HCT116 (cell line): ENCODE measurements at regions not wholly inside any gene's neighbourhood (a gene's known extent, or its start where the extent isn't known, plus 50 kb on each side); places are given as distances from the start of the nearest gene placed in this dataset.

Experiments
- ATAC-seq: fragments of 200-7000 bp; cut with Tn5 transposase; 2 replicates; pipeline ENCODE4 v1.9.1; 2020; ENCODE audit warnings: mild to moderate bottlenecking, moderate library complexity
- BruUV-seq: library from RNA; stranded (reverse); fragments of 400-500 nt; replicated peaks from 2 replicates; lab custom pipeline; 2021; lab: Mats Ljungman, UMichigan
- CTCF ChIA-PET: fragments of 300-600 bp; sonication (Branson Sonifier 250); formaldehyde crosslinking; loops from one replicate; lab custom pipeline; 2021; ENCODE audit warnings: antibody characterized with exemption; lab: Charles Lee
- POLR2A ChIA-PET: fragments of 300-600, 350-600 bp; sonication (Branson Sonifier 250); formaldehyde crosslinking; loops from one replicate; lab custom pipeline; 2021; ENCODE audit warnings: antibody characterized with exemption; lab: Charles Lee
- RAD21 ChIA-PET, 2 experiments: fragments of 300-600 bp; sonication (Branson Sonifier 250); formaldehyde crosslinking; loops; one replicate each; lab custom pipeline; 2023; ENCODE audit warnings: low total read pairs in 2 of 2; ENCODE audit not compliant: uncharacterized antibody in 2 of 2, unreplicated experiment in 2 of 2, low non-redundant PET in 1 of 2; lab: Charles Lee
- DNase-seq: peaks from one replicate; pipeline ENCODE4 v3.0.0-alpha.2; 2010; ENCODE audit warnings: low read depth, low spot score
- H2AFZ ChIP-seq: fragments of 200-600 bp; shearing (Covaris generic), sonication (generic); 2 replicates; pipeline ENCODE4 v1.6.1; 2017; ENCODE audit warnings: low read depth, mixed run types, mixed read lengths, antibody characterized with exemption, low read length; ENCODE audit not compliant: poor library complexity, severe bottlenecking
- H3K27ac ChIP-seq: 2 replicates; pipeline ENCODE4 v1.5.1; 2012; ENCODE audit warnings: low read depth, low read length
- H3K27me3 ChIP-seq: fragments of 200-600 bp; sonication (generic); 2 replicates; pipeline ENCODE4 v1.6.1; 2016; ENCODE audit warnings: mixed run types, low read length, mixed read lengths; ENCODE audit not compliant: insufficient read depth
- H3K36me3 ChIP-seq, 2 experiments: fragments of 200-500 bp in 1 of 2; fragments of 200-600 bp in 1 of 2; sonication (Bioruptor generic) in 1 of 2; sonication (generic) in 1 of 2; 2 replicates each; pipeline versions ENCODE4 v1.5.1 to v1.6.1; 2014 to 2016; ENCODE audit warnings: low read length in 2 of 2, inconsistent platforms in 1 of 2, mixed read lengths in 1 of 2, mixed run types in 1 of 2; ENCODE audit not compliant: insufficient read depth in 2 of 2, control insufficient read depth in 1 of 2
- H3K4me1 ChIP-seq, 2 experiments: fragments of 200-600 bp in 1 of 2; sonication (generic) in 1 of 2; 2 replicates each; pipeline versions ENCODE4 v1.5.1 to v1.6.1; 2012 to 2017; ENCODE audit warnings: low read length in 2 of 2, inconsistent platforms in 1 of 2, mild to moderate bottlenecking in 1 of 2, mixed read lengths in 1 of 2, mixed run types in 1 of 2, moderate library complexity in 1 of 2; ENCODE audit not compliant: insufficient read depth in 2 of 2, control insufficient read depth in 1 of 2
- H3K4me2 ChIP-seq: fragments of 200-600 bp; sonication (generic); 2 replicates; pipeline ENCODE4 v1.6.1; 2017; ENCODE audit warnings: mixed run types, low read length, mixed read lengths
- H3K4me3 ChIP-seq, 2 experiments: fragments of 200-600 bp in 1 of 2; sonication (generic) in 1 of 2; replicated peaks in 1 of 2; 2 replicates each; pipeline ENCODE4 v1.5.1; 2011 to 2016; ENCODE audit warnings: low read length in 2 of 2, control low read depth in 1 of 2, low read depth in 1 of 2, mild to moderate bottlenecking in 1 of 2, mixed read lengths in 1 of 2, mixed run types in 1 of 2
- H3K79me2 ChIP-seq: fragments of 200-600 bp; sonication (generic); 2 replicates; pipeline ENCODE4 v1.6.1; 2017; ENCODE audit warnings: mild to moderate bottlenecking, mixed run types, low read length, moderate library complexity, mixed read lengths; ENCODE audit not compliant: insufficient read depth
- H3K9ac ChIP-seq: fragments of 200-600 bp; sonication (generic); 2 replicates; pipeline ENCODE4 v1.6.1; 2016; ENCODE audit warnings: low read length, mixed read lengths
- H3K9me2 ChIP-seq: fragments of 200-600 bp; sonication (generic), shearing (Covaris generic); 2 replicates; pipeline ENCODE4 v1.6.1; 2017; ENCODE audit warnings: mixed run types, mild to moderate bottlenecking, moderate library complexity; ENCODE audit not compliant: insufficient read depth
- H3K9me3 ChIP-seq, 2 experiments: fragments of 200-500 bp in 1 of 2; fragments of 200-600 bp in 1 of 2; sonication (Bioruptor generic) in 1 of 2; sonication (generic) in 1 of 2; 2 replicates each; pipeline ENCODE4 v1.6.1; 2014 to 2017; ENCODE audit warnings: low read length in 2 of 2, mixed read lengths in 2 of 2, inconsistent platforms in 1 of 2, low read depth in 1 of 2, mild to moderate bottlenecking in 1 of 2, mixed run types in 1 of 2, moderate library complexity in 1 of 2; ENCODE audit not compliant: control insufficient read depth in 1 of 2, insufficient read depth in 1 of 2
- H4K20me1 ChIP-seq: fragments of 200-600 bp; sonication (generic), shearing (Covaris generic); 2 replicates; pipeline ENCODE4 v1.6.1; 2017; ENCODE audit warnings: mixed run types, mild to moderate bottlenecking, moderate library complexity; ENCODE audit not compliant: insufficient read depth
- ATF3 ChIP-seq: IDR thresholded peaks from 2 replicates; pipeline ENCODE4 v1.6.1; 2012
- CBX3 ChIP-seq: IDR thresholded peaks from 2 replicates; pipeline ENCODE4 v1.6.1; 2012; ENCODE audit warnings: low read depth
- CEBPB ChIP-seq: IDR thresholded peaks from 2 replicates; pipeline ENCODE4 v1.6.1; 2012; ENCODE audit warnings: low read depth
- EGR1 ChIP-seq: IDR thresholded peaks from 2 replicates; pipeline ENCODE4 v1.6.1; 2012; ENCODE audit warnings: low read depth
- ELF1 ChIP-seq: IDR thresholded peaks from 2 replicates; pipeline ENCODE4 v1.6.1; 2012; ENCODE audit warnings: low read depth, borderline replicate concordance
- EZH2 ChIP-seq: fragments of 200-600 bp; sonication (generic); IDR thresholded peaks from 2 replicates; pipeline ENCODE4 v1.6.1; 2017; ENCODE audit warnings: antibody characterized with exemption, mixed run types
- EZH2phosphoT487 ChIP-seq: fragments of 200-600 bp; IDR thresholded peaks from 2 replicates; pipeline ENCODE4 v1.6.1; 2018; ENCODE audit warnings: antibody characterized with exemption, borderline replicate concordance
- FOSL1 ChIP-seq: IDR thresholded peaks from 2 replicates; pipeline ENCODE4 v1.6.1; 2012; ENCODE audit warnings: low read depth
- JUND ChIP-seq: IDR thresholded peaks from 2 replicates; pipeline ENCODE4 v1.6.1; 2012
- MAX ChIP-seq: IDR thresholded peaks from 2 replicates; pipeline ENCODE4 v1.6.1; 2012
- POLR2AphosphoS5 ChIP-seq: IDR thresholded peaks from 2 replicates; pipeline ENCODE4 v1.6.1; 2011; ENCODE audit warnings: mild to moderate bottlenecking, low read depth, low read length, moderate library complexity
- RAD21 ChIP-seq: IDR thresholded peaks from 2 replicates; pipeline ENCODE4 v1.6.1; 2012; ENCODE audit warnings: low read depth, mild to moderate bottlenecking
- REST ChIP-seq: IDR thresholded peaks from 2 replicates; pipeline ENCODE4 v1.6.1; 2012; ENCODE audit warnings: low read depth
- SP1 ChIP-seq: IDR thresholded peaks from 2 replicates; pipeline ENCODE4 v1.6.1; 2012; ENCODE audit warnings: low read depth
- SRF ChIP-seq: IDR thresholded peaks from 2 replicates; pipeline ENCODE4 v1.6.1; 2012; ENCODE audit warnings: low read depth
- TCF7L2 ChIP-seq: IDR thresholded peaks from 2 replicates; pipeline ENCODE4 v1.7.0; 2011; ENCODE audit warnings: borderline replicate concordance, inconsistent platforms; ENCODE audit not compliant: insufficient read depth, insufficient read length; ENCODE audit errors: extremely low read depth
- YY1 ChIP-seq: IDR thresholded peaks from 2 replicates; pipeline ENCODE4 v1.6.1; 2011; ENCODE audit warnings: low read length, low read depth, moderate library complexity, mild to moderate bottlenecking; ENCODE audit not compliant: insufficient replicate concordance; ENCODE audit errors: extremely low read depth
- ZNF274 ChIP-seq: fragments of 200-500 bp; sonication (Bioruptor generic); IDR thresholded peaks from 2 replicates; pipeline ENCODE4 v1.6.1; 2014; ENCODE audit warnings: mild to moderate bottlenecking, low read depth, low read length, inconsistent platforms
- intact Hi-C: fragments of 100-400 bp; cut with micrococcal nuclease; formaldehyde crosslinking; loops from 2 replicates; pipeline ENCODE4 v1.10.0; 2022

GRCh38 chr18:39698436-39698835 is 2132.8 kb upstream of the CELF4 start (continued):
- no peak for TF ChIP-seq REST
- TF ChIP-seq FOSL1 = no peak
- TF ChIP-seq CBX3 = no peak
- TF ChIP-seq EZH2phosphoT487 = no peak
- TF ChIP-seq, all 23 proteins: peak for 0

- no TSS peak for BruUV-seq
- Histone ChIP-seq H3K4me2 (no peak overlapping the region), H4K20me1 (no peaks in the 10 kb centered on the region), H3K9ac (no peak overlapping the region), H3K27me3 (no peaks in the 10 kb centered on the region), H3K4me1 (no peaks in the 10 kb centered on the region), H3K36me3 (no peaks in the 10 kb centered on the region), H3K27ac (no peak overlapping the region), H3K9me2 (no peaks in the 10 kb centered on the region), H2AFZ (no peak overlapping the region), H3K4me3 (no peak overlapping the region), H3K79me2 (no peaks in the 10 kb centered on the region), H3K9me3 (no peaks in the 10 kb centered on the region; a peak in 1 of 4 replicates)
- ChIA-PET POLR2A (no interaction called here), CTCF (no interaction called here), RAD21 (no interaction called here)
- no peak for DNase-seq
- ATAC-seq = no peak
- intact Hi-C loops = no loop called here
- TF ChIP-seq REST (no peak), SP1 (no peak), CBX3 (no peak), CEBPB (no peak), EZH2 (no peak), RAD21 (no peak), EGR1 (no peak), TCF7L2 (no peak), JUND (no peak), EZH2phosphoT487 (no peak), ELF1 (no peak), YY1 (no peak), POLR2AphosphoS5 (no peak), MAX (no peak), SRF (no peak), ATF3 (no peak), ZNF274 (no peak), FOSL1 (no peak)
These were observed 2127.8 kb upstream of the CELF4 start for GRCh38 chr18:39693359-39693758.
